HFFc6 (cell line): ENCODE measurements at regions not wholly inside any gene's neighbourhood (a gene's known extent, or its start where the extent isn't known, plus 50 kb on each side); places are given as distances from the start of the nearest gene placed in this dataset.
"Not testable (repeated sequence)": the region's sequence is repeated elsewhere in the genome, so short reads cannot be mapped to it uniquely, and the experiment has no call there.

Experiments
- DNase-seq: peaks from one replicate; pipeline ENCODE4 v3.0.0-alpha.2; 2018
- H3K27ac Mint-ChIP-seq: 2 replicates; pipeline ENCODE4 v1.8.0; 2020; ENCODE audit warnings: mild to moderate bottlenecking, mixed read lengths
- H3K27me3 Mint-ChIP-seq: 2 replicates; pipeline ENCODE4 v1.8.0; 2021; ENCODE audit warnings: mild to moderate bottlenecking, moderate library complexity, mixed read lengths; ENCODE audit not compliant: insufficient read depth
- H3K36me3 Mint-ChIP-seq: 2 replicates; pipeline ENCODE4 v1.8.0; 2021; ENCODE audit warnings: low read depth, mixed read lengths
- H3K4me1 Mint-ChIP-seq: 2 replicates; pipeline ENCODE4 v1.8.0; 2020; ENCODE audit warnings: low read depth, mixed read lengths
- H3K4me3 Mint-ChIP-seq: 2 replicates; pipeline ENCODE4 v1.8.0; 2020; ENCODE audit warnings: mild to moderate bottlenecking, moderate library complexity, mixed read lengths
- H3K9me3 Mint-ChIP-seq: 2 replicates; pipeline ENCODE4 v1.8.0; 2020; ENCODE audit warnings: mild to moderate bottlenecking, mixed read lengths
- TF ChIP-seq, protein P1 (sequence below): fragments of 200-600 bp; sonication (generic); IDR thresholded peaks from 2 replicates; pipeline ENCODE4 v1.5.0; 2021; ENCODE audit warnings: antibody characterized with exemption, mild to moderate bottlenecking

DNA sequence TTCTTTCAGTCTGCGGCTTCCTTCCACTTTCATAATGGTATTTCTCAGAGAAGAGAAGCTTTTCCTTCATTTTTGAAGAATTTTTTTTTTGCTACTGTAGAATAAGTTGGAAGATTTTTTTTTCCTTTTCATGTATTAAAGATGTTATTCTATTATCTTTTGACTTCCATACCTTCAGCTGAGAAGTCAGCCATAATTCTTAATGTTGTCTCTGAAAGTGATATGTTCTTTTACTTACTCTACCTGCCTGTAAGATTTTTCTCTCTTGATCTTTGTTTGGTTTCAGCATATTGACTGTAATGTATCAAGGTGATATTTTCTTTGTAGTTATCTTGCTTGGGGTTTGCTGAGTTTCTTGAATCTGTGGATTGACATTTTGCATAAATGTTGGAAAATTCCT is 143.5 kb upstream of the TOX3 start:
- H3K27me3 Mint-ChIP-seq: no peaks in the 10 kb centered on the region; the same call in none of the 2 replicates
- H3K9me3 Mint-ChIP-seq: peaks cover 24% of the 10 kb centered on the region
- no peak overlapping the region for H3K4me3 Mint-ChIP-seq
- TF ChIP-seq, protein P1, sequence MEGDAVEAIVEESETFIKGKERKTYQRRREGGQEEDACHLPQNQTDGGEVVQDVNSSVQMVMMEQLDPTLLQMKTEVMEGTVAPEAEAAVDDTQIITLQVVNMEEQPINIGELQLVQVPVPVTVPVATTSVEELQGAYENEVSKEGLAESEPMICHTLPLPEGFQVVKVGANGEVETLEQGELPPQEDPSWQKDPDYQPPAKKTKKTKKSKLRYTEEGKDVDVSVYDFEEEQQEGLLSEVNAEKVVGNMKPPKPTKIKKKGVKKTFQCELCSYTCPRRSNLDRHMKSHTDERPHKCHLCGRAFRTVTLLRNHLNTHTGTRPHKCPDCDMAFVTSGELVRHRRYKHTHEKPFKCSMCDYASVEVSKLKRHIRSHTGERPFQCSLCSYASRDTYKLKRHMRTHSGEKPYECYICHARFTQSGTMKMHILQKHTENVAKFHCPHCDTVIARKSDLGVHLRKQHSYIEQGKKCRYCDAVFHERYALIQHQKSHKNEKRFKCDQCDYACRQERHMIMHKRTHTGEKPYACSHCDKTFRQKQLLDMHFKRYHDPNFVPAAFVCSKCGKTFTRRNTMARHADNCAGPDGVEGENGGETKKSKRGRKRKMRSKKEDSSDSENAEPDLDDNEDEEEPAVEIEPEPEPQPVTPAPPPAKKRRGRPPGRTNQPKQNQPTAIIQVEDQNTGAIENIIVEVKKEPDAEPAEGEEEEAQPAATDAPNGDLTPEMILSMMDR: no peak
- DNase-seq: no peak
- H3K4me1 Mint-ChIP-seq: no peaks in the 10 kb centered on the region
- no peaks in the 10 kb centered on the region; the same call in 1 of the 2 replicates for H3K36me3 Mint-ChIP-seq
- no peak overlapping the region for H3K27ac Mint-ChIP-seq

DNA sequence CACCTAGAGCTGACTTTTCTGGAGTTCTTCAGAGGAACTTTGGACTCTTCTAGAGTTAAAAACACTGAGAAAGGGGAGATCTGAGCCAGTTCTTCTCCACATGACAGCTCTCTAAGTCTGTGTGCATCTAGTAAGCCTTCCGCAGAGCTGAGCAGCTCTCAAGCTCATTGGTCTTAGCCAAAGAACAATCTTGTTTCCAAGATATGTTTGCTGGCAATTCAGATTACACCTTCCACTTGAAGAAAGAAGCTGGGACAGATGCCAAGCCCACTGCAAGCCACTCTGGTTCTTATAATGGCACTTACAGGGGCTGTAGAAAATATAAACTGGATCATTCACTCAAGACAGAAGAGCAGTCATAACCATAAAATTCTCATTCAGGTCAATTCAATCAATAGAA is 134.1 kb upstream of the TOX3 start:
- DNase-seq: no peak
- no peaks in the 10 kb centered on the region for H3K36me3 Mint-ChIP-seq
- no peaks in the 10 kb centered on the region for H3K27me3 Mint-ChIP-seq
- peaks cover 39% of the 10 kb centered on the region for H3K9me3 Mint-ChIP-seq
- TF ChIP-seq, protein P1: no peak
- no peaks in the 10 kb centered on the region for H3K4me1 Mint-ChIP-seq
- H3K27ac Mint-ChIP-seq: no peak overlapping the region
- no peak overlapping the region for H3K4me3 Mint-ChIP-seq

GRCh38 chr16:52677501-52677900 is 130.6 kb upstream of the TOX3 start:
- Mint-ChIP-seq H3K27me3 (no peaks in the 10 kb centered on the region), H3K4me1 (no peaks in the 10 kb centered on the region), H3K36me3 (no peaks in the 10 kb centered on the region), H3K27ac (no peak overlapping the region), H3K9me3 (peaks cover 44% of the 10 kb centered on the region), H3K4me3 (no peak overlapping the region)
- DNase-seq: no peak
- TF ChIP-seq, protein P1: no peak

DNA sequence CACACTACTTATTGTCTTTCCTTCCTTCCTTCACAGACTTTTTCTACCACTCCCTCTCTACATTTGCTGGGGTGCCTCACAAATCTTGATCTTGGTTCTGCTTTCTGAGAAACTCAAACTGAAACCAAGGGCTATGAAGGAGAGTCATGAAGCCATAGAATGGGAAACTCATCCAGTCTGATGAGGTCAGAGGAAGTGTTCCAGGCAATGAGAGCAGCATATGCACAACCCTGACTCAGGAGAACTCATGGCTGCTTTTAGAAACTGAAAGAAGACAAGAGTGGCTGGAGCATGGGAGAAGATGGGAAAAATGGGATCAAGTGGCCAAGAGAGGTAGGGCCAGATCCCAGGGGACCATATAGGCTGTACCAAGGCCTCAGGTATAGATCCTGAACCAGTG is 130.0 kb upstream of the TOX3 start:
- Mint-ChIP-seq H3K9me3 (peaks cover 46% of the 10 kb centered on the region), H3K36me3 (no peaks in the 10 kb centered on the region), H3K27ac (no peak overlapping the region), H3K4me1 (no peaks in the 10 kb centered on the region), H3K4me3 (no peak overlapping the region), H3K27me3 (no peaks in the 10 kb centered on the region)
- DNase-seq: no peak
- TF ChIP-seq, protein P1: no peak

DNA sequence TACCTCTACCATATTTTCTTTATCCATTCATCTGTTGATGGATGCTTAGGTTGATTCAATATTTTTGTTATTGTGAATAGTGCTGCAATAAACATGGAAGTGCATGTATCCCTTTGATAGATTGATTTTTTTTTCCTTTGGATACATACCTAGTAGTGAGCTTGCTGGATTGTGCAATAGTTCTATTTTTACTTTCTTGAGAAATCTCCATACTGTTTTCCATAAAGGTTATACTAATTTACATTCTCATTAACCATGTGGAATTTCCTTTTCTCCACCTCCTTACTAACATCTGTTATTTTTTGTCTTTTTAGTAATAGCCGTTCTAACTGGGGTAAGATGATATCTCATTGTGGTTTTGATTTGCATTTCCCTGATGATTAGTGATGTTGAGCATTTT is 124.6 kb upstream of the TOX3 start:
- Mint-ChIP-seq H3K4me1 (no peaks in the 10 kb centered on the region), H3K27me3 (no peaks in the 10 kb centered on the region; the same call in 1 of the 2 replicates), H3K9me3 (peaks cover 45% of the 10 kb centered on the region), H3K27ac (no peak overlapping the region), H3K4me3 (no peak overlapping the region), H3K36me3 (no peaks in the 10 kb centered on the region)
- TF ChIP-seq, protein P1: no peak
- no peak for DNase-seq

GRCh38 chr16:52657924-52658323 is 111.0 kb upstream of the TOX3 start:
- no peak overlapping the region for H3K27ac Mint-ChIP-seq
- DNase-seq: no peak
- peaks cover 50% of the 10 kb centered on the region for H3K9me3 Mint-ChIP-seq
- no peaks in the 10 kb centered on the region; the same call in 1 of the 2 replicates for H3K27me3 Mint-ChIP-seq
- no peak overlapping the region for H3K4me3 Mint-ChIP-seq
- no peaks in the 10 kb centered on the region for H3K4me1 Mint-ChIP-seq
- H3K36me3 Mint-ChIP-seq: peaks cover 12% of the 10 kb centered on the region; the same call in 1 of the 2 replicates
- TF ChIP-seq, protein P1: no peak

DNA sequence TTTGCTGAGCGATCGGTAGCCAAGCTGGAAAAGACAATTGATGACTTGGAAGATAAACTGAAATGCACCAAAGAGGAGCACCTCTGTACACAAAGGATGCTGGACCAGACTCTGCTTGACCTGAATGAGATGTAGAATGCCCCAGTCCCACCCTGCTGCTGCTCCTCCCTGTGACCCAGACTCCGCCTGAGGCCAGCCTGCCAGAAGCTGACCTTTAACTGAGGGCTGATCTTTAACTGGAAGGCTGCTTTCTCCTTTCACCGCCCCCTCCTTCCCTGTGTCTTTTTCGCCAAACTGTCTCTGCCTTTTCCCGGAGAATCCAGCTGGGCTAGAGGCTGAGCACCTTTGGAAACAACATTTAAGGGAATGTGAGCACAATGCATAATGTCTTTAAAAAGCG is 109.0 kb upstream of the TOX3 start:
- H3K4me3 Mint-ChIP-seq, DNase-seq, H3K4me1 Mint-ChIP-seq, H3K27me3 Mint-ChIP-seq, H3K27ac Mint-ChIP-seq: not testable (repeated sequence)
- Mint-ChIP-seq H3K36me3 (peaks cover 12% of the 10 kb centered on the region; the same call in 1 of the 2 replicates), H3K9me3 (peaks cover 47% of the 10 kb centered on the region)

GRCh38 chr16:52655156-52655555 is 108.2 kb upstream of the TOX3 start:
- DNase-seq, H3K4me3 Mint-ChIP-seq, H3K4me1 Mint-ChIP-seq, H3K27me3 Mint-ChIP-seq, H3K27ac Mint-ChIP-seq: not testable (repeated sequence)
- peaks cover 41% of the 10 kb centered on the region for H3K9me3 Mint-ChIP-seq
- peaks cover 12% of the 10 kb centered on the region; the same call in 1 of the 2 replicates for H3K36me3 Mint-ChIP-seq
